ENCODE measurements at regions not wholly inside any gene's neighbourhood (a gene's known extent, or its start where the extent isn't known, plus 50 kb on each side); places are given as distances from the start of the nearest gene placed in this dataset.

GRCh38 chr1:181174861-181175260 lies 86.4 kb downstream of the IER5 start:
- Histone ChIP-seq H3K9me3 (no peaks in the 10 kb centered on the region), H3K4me1 (no peaks in the 10 kb centered on the region), H3K27me3 (ENCODE audit: low read depth) (no peaks in the 10 kb centered on the region), H3K4me3 (no peak overlapping the region), H3K36me3 (no peaks in the 10 kb centered on the region), H3K27ac (no peak overlapping the region)
- DNase-seq (no peak), ATAC-seq (no peak)
- intact Hi-C loops (cut with DNase I), result no loop called here
- TF ChIP-seq, protein P1, sequence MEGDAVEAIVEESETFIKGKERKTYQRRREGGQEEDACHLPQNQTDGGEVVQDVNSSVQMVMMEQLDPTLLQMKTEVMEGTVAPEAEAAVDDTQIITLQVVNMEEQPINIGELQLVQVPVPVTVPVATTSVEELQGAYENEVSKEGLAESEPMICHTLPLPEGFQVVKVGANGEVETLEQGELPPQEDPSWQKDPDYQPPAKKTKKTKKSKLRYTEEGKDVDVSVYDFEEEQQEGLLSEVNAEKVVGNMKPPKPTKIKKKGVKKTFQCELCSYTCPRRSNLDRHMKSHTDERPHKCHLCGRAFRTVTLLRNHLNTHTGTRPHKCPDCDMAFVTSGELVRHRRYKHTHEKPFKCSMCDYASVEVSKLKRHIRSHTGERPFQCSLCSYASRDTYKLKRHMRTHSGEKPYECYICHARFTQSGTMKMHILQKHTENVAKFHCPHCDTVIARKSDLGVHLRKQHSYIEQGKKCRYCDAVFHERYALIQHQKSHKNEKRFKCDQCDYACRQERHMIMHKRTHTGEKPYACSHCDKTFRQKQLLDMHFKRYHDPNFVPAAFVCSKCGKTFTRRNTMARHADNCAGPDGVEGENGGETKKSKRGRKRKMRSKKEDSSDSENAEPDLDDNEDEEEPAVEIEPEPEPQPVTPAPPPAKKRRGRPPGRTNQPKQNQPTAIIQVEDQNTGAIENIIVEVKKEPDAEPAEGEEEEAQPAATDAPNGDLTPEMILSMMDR (IDR thresholded peaks at IDR 0.05), result no peak

GRCh38 chr1:181175356-181175910 lies 86.9 kb downstream of the IER5 start:
- Histone ChIP-seq H3K4me1 (no peaks in the 10 kb centered on the region), H3K27me3 (ENCODE audit: low read depth) (no peaks in the 10 kb centered on the region), H3K9me3 (no peaks in the 10 kb centered on the region), H3K27ac (no peak overlapping the region), H3K36me3 (no peaks in the 10 kb centered on the region), H3K4me3 (no peak overlapping the region)
- intact Hi-C loops (cut with DNase I), result no loop called here
- ATAC-seq (no peak), DNase-seq (no peak)
- TF ChIP-seq, protein P1 (IDR thresholded peaks at IDR 0.05), result no peak

DNA sequence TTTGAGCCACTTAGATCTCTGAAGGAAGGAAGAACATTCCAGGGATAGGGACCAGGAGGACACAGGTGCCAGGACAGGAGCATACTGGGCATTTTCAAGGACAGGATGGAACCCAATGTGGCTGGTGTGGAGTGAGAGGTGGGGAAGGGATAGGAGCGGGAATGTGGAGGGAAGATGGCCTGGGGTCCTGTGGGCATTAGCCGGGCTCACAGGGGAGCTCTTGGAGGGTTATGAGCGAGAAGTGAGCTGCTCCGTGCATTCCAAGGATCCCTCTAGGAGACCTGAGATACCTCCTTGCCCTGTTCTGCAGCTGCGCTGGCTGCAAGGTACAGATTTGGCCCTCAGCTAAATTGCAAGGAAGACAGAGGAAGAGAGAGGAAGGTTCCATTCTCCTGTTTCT lies 87.5 kb downstream of the IER5 start:
- Histone ChIP-seq H3K27me3 (ENCODE audit: low read depth) (no peaks in the 10 kb centered on the region), H3K4me3 (no peak overlapping the region), H3K27ac (no peak overlapping the region), H3K4me1 (no peaks in the 10 kb centered on the region), H3K36me3 (no peaks in the 10 kb centered on the region), H3K9me3 (no peaks in the 10 kb centered on the region)
- TF ChIP-seq, protein P1 (IDR thresholded peaks at IDR 0.05), result no peak
- ATAC-seq (no peak), DNase-seq (no peak)
- intact Hi-C loops (cut with DNase I), result no loop called here

- H3K27ac ChIP-seq, result no peak overlapping the region
- DNase-seq (no peak), ATAC-seq (no peak)
- H3K9me3 ChIP-seq, result no peaks in the 10 kb centered on the region
- H3K27me3 ChIP-seq (ENCODE audit: low read depth), result no peaks in the 10 kb centered on the region
- H3K36me3 ChIP-seq, result no peaks in the 10 kb centered on the region
- H3K4me1 ChIP-seq, result no peaks in the 10 kb centered on the region
- no peak overlapping the region for H3K4me3 ChIP-seq
- intact Hi-C loops (cut with DNase I), result no loop called here
- TF ChIP-seq, protein P1 (IDR thresholded peaks at IDR 0.05), result no peak
Measured at GRCh38 chr1:181178241-181178879, 89.9 kb downstream of the IER5 start.

GRCh38 chr1:181179279-181179986 lies 90.9 kb downstream of the IER5 start:
- Histone ChIP-seq H3K36me3 (no peaks in the 10 kb centered on the region), H3K27ac (no peak overlapping the region), H3K4me3 (no peak overlapping the region), H3K9me3 (no peaks in the 10 kb centered on the region), H3K27me3 (ENCODE audit: low read depth) (no peaks in the 10 kb centered on the region), H3K4me1 (no peaks in the 10 kb centered on the region)
- TF ChIP-seq, protein P1 (IDR thresholded peaks at IDR 0.05), result no peak
- intact Hi-C loops (cut with DNase I), result no loop called here
- DNase-seq, result no peak
- no peak for ATAC-seq
